PC-9 (cell line): ENCODE measurements at regions not wholly inside any gene's neighbourhood (a gene's known extent, or its start where the extent isn't known, plus 50 kb on each side); places are given as distances from the start of the nearest gene placed in this dataset.

Source experiments
- CTCF ChIP-seq: fragments of 200-600 bp; sonication (generic); conservative IDR thresholded peaks from 2 replicates; pipeline ENCODE4 v1.6.1; 2017; ENCODE audit warnings: mixed run types, antibody characterized with exemption, mild to moderate bottlenecking, moderate library complexity
- EZH2 ChIP-seq: fragments of 200-600 bp; sonication (generic); IDR thresholded peaks from 2 replicates; pipeline ENCODE4 v1.8.0; 2017; ENCODE audit warnings: antibody characterized with exemption, low read depth

DNA sequence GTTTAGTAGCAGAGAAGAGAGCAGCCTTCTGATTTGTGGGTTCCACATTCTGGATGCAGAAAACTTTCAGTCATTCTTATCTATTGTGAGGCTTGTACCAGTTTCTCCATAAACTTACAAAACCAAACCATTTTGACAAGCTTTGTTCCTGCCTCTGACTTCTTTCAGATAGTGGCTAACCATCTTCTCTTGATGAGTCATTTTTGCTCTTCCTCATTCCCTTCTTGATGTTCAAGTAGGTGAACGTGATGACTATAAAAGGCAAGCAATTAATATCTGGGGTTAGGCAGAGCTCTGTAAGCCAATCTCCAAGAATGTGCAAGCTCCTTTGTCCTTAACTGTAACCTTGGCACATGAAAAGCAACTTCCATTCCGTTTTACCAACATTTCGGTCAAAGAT is 2083.1 kb upstream of the PIK3C3 start:
- no peak for TF ChIP-seq CTCF
- TF ChIP-seq EZH2, result no peak
